GM19351 (cell line): ENCODE measurements at regions not wholly inside any gene's neighbourhood (a gene's known extent, or its start where the extent isn't known, plus 50 kb on each side); places are given as distances from the start of the nearest gene placed in this dataset.
"Not testable (repeated sequence)": the region's sequence is repeated elsewhere in the genome, so short reads cannot be mapped to it uniquely, and the experiment has no call there.

Source experiments
- ATAC-seq: cut with Tn5 transposase; IDR thresholded peaks from one replicate; pipeline ENCODE4 v1.9.1; 2021; ENCODE audit warnings: mild to moderate bottlenecking, moderate library complexity; ENCODE audit not compliant: unreplicated experiment

DNA sequence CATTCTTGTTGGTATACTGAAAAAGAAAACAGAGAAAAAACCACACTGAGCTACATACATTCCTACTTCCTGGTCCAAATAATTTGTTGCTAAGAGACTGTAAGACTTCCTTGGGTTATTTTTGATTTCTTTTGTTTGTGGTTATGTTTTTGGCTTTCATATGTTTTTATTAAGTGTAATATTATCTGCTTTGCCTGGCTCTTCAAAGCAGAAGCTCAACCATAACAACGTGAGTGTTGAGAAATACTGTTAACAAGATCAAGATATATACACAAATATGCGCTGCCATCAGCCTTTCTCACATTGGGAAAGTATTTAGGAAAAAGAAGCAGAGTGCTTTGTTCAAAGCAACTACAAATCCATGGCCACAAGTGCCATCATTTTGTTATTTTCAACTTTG is 556.2 kb upstream of the CBLB start:
- ATAC-seq: no peak

DNA sequence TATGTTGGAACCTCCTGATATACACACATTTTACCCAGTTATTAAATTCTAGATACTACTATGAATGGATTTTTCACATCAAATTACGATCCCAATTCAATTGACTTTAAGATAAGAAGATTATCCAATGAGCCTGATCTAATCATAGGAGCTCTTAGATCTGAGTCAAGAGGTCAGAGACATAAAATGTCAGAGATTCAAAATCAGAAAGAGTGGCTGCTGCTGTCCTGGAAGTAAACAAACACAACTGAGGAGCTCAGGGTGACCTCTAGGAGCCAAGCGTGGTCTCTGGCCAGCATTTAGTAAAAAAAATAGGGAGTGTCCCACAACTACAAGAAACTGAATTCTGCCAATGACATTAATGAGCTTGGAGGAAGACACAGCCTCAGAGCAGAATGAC is 557.1 kb upstream of the CBLB start:
- no peak for ATAC-seq

DNA sequence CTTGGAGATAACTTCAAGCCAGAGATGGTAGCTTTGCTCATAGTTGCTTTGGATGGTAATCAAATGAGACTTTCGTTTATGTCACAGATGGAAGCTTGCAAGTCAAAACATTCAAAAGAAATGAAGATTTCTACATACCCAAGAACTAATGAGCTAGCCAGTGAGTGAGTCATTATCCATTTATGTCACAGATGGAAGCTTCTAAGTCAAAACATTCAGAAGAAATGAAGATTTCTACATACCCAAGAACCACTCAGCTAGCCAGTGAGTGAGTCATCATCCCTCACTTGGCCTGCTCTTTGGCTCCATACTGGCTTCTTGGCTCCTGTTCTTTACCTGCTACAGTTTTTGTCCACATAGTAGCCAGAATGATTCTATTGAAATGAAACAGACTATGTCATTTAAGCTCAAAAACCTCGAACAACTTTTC is 559.8 kb upstream of the CBLB start:
- ATAC-seq: no peak

DNA sequence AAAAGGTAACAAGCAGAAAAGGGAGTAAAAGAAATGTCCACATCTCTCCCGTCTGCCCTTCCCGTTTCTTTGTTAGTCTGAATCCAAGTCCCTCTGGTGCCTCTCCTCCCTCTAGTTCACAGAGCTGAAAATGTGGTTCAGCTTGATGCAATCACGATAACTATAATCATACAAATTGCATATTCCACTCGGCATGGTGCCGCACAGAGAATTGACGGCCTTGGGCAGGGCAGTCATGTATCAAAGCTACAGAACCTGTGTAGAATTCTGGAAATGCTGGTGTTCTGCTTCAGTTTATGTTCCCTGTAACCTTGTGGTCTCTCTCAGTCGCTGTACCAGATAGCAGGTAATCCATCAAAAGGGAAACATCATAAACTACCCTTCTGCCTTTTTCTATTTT is 562.9 kb upstream of the CBLB start:
- ATAC-seq: no peak

DNA sequence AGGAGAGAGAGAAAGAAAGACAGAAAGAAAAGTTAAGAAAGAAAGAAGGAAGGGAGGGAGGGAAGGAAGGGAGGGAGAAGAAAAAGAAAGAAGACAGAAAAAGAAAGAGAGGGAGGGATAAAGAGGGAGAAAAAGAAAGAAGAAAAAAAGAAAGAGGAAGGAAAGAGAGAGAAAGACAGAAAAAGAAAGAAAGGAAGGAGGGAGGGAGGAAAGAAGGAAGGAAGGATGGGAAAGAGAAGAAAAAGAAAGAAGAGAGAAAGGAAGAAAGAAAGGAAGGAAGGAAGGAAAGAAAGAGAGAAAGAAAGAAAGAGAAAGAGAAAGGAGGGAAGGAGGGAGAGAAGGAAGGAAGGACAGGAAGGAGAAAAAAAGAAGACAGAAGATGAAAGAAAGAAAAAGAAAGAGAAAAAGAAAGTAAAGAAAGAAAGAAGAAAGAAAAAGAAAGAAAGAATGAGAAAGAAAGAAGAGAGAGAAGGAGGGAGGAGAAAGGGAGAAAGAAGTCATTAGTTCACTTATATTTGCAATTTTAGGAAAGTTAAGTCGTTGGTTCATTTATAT is 567.2 kb upstream of the CBLB start:
- no peak for ATAC-seq

DNA sequence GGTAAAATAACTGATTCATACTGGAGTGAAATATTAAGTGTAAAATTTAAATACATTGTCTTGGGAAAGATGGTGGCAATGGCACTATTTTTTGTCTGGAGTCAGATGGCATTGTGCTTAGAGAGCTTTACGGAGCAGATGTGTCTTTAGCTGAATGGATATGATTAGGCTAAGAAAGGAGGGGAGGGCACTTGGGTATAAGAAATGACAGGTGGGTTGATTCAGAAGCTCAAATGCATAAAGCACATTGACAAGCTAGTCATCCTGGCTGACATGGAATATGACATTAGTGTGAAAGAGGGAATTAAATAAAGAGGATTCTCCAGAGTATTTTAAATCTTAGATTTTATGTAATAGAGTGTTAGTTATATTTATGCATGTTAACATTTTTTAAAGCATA is 570.1 kb upstream of the CBLB start:
- ATAC-seq: no peak

DNA sequence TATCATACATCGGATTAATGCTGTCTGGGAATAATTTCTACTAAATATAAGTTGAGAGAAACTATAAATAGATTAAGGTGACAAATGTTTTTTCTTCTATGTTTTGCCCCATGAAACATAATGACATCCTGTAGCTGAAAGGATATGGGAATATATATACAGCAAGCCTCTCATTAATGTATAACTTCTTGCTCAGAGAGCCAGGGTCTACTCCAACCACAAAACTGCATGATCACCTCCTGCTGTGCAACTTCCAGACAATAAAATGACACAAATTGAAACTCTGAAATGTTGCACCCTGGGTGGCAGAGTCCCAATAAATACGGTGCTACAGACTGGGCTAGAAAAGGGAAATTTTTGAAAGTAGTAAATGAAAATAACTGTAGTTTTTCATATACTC is 571.9 kb upstream of the CBLB start:
- ATAC-seq: no peak

DNA sequence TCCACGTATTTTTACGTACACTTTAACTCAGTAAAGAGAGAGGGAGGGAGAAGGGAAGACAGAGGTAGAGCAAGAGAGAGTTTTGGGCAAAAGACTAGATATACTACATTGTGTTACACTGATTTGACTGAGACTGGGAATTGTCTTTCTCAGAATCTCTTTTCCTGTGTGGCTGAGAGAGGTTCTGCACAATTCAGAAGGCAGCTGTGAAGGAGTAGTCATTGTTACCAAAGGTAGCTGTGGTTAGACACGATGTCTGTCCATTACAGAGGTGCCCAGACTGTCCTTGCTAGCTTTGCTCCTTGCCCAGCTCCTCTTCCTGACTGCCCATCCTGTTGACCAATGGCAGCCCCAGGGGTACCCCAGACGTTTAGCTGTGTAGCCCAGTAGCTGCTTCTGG is 577.5 kb upstream of the CBLB start:
- ATAC-seq: no peak

DNA sequence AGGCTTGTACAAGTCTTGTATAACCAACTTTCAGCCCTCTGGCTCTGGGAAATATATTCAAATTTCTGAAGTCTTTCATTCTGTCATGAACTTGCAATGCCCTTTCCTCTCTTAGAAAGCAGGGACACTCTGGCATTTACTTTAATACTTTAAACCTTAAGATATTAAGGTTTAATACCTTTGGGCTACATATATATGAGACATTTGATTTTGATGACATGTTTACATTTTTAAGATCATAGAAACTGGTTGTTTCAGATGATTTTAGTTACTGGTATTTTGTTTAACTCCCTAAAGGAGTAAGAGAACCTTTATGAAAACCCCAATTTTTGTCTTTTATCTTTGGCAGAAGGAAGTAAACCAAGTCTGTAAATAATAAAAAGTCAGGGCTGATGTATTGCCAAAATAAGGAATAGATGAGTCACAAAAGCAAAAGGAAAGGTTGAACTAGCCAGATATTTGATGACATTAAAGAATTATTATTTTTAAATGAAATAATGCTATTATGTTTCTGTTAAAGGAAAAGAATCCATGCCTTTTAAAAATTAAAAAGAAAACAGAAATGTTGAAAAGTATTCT is 579.0 kb upstream of the CBLB start:
- ATAC-seq: no peak

DNA sequence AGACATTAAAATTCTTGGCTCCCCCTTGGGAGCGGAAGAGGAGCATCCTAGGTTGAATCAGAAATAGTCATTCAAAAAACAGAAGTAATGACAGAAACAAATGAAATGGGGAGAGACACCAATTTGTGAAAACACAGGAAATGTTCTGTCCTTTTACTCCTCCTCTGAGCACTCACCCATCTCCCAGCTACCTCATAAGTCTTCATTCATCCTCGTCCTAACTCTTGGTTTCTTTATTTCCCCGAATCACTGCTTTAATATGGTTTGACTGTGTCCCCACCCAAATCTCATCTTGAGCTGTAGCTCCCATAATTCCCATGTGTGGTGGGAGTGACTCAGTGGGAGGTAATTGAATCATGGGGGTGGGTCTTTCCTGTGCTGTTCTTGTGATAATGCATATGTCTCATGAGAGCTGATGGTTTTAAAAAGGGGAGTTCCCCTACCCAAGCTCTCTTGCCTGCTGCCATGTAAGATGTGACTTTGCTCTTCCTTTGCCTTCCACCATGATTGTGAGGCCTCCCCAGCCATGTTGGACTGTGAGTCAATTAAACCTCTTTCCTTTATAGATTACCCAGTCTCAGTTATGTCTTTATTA is 579.7 kb upstream of the CBLB start:
- ATAC-seq: not testable (repeated sequence)

DNA sequence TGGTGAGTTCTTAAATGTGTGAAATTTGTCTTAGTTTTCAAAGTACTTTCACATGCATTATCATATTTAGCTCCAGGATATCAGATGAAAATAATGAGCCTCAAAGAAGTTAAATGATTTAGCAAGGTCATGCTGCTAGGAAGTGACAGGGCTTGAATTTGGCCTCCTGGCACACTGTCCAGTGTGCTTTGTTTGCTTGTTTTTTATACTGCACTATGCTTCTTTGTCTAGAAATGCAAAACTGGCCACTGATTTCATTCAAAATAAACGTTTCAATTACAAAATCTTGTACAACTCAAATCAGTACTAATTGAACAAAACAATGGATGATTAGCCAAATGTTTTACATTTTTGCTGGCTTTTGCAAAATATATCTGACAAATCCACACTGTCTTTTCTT is 583.3 kb upstream of the CBLB start:
- ATAC-seq: no peak

DNA sequence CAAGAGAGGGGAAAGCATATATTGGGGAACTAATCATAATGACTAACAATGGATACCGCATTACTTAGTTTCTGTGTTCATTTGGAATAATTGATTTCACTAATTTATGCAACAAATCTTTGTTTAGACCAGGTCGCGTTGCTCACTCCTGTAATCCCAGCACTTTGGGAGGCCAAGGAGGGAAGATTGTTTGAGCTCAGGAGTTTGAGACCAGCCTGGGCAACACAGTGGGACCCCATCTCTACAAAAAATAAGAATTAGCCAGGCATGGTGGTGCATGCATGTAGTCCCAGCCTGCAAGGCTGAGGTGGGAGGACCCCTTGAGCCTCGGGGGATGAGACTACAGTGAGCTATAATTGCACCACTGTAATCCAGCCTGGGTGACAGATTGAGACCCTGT is 585.7 kb upstream of the CBLB start:
- no peak for ATAC-seq

DNA sequence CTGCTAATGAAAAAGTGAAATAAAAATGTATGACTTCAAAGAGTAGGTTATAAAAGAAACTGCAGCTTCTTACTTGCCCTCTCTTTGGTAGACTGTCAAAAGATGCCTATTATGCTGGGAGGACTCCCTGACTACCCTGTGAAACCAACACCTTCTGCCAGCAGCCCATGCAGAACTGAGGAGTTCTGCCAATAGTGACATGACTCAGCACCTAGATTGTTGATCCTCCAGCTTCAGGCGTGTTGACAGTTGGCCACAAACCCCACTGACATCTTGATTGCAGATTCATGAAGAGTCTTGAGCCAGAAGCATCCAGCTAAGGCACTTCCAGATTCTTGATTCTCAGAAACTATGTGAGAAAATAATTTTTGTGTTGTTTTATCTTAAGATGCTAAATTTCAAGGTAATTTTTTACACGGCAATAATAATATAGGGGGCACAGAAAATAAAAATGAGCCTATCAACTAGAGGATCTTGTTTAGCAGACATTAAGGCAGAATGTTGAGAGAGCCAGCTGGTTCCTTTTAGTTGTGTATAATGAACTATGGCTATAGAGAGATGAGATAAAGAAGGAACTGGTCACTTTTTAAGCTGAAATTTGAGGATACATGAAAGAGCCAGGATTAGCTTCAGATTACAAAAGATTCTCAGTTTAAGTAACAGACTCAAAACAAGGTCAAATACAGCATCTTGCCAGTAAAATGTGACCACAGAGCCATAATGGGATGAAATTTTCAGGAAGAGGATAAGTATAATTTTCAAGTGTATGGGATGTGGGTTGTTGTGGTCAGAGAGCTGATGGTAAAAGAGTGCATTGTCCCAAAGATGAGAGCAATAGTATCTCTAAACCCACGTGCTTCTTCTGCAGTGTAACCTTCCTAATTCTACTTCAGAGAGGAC is 588.7 kb upstream of the CBLB start:
- peak; percentile 97 for ATAC-seq

DNA sequence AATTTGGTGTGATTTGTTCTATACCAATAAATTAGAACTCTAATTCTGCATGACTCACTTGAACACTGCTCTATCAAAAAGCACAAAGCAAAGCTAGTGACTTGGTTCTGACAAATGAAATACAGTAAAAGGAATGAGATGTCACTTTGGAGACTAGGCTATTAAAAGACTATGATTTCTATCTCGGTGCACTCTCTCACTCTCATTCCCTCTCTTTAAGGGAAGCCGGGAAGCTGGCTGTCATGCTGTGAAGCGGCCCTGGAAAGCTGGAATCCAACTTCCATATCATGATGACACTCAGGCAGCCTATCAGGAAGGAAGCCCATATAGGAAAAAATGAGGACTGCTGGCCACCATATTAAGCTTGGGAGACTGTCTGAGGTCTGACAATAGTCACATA is 590.1 kb upstream of the CBLB start:
- ATAC-seq: no peak

DNA sequence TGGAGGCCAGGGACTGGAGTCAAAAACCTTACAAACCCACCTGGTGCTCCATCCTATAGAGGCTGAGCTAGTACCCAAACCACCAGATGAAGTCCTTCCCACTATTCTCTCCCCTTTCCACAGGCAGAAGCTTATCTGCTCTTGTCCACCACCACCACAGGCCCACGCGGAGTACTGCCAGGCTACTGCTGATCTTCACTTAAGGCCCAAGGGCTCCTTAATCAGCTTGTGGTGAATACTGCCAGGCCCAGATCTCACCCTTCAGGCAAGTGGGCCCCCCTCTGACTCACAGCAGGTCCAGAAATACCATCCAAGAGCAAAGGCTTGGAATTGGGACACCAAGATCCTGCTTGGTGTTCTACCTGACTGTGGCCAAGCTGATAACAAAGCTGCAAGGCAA is 598.1 kb upstream of the CBLB start:
- ATAC-seq: no peak

DNA sequence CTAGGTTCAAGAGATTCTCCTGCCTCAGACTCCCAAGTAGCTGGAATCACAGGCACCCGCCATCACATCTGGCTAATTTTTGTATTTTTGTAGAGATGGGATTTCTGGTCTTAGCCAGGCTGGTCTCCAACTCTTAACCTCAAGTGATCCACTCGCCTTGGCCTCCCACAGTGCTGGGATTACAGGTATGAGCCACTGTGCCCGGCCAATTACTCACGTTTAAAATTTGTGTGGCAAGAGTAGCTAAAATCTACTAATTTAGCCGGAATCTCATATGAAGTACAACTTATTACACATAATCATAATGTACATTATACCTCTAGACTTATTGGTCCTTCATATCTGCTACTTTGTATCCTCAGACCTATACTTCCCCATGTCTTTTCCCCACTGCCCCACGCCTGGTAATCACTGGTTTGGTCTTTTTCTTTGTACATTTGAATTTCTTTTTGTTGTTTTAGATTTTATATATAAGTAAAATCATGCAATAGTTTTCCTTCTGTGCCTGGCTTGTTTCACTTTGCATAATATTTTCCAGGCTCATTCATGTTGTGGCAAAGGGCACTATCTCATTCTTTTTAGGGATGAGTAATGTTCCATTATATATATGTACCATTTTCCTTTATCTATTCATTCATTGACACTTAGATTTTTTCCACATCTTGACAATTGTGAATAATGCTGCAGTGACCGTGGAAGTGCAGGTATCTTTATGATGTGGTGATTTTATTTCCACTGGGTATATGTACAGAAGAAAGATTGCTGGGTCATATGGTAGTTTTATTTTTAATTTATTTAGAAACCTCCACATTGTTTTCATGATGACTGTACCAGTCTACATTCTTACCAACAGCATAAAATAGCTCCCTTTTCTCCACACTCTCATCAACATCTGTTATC is 605.0 kb upstream of the CBLB start:
- ATAC-seq: no peak

DNA sequence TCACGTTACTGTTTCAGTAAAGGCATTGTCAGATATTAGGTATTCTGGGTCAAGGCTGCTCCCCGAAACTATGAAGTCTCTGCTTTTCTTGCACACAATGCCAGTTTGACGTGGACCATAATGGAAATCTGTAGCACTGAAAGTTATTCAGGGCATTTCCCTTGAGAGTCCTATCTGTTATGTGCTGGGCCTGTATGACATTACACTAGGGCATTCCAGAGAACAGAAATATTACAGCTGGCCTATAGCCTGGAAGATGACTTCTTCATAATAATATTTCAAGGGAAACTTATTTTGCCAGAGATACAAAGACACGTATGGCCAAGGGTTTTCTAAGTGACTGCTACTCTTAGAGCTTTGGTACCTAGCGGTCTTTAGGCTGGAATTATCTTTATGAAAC is 613.6 kb upstream of the CBLB start:
- ATAC-seq: no peak

DNA sequence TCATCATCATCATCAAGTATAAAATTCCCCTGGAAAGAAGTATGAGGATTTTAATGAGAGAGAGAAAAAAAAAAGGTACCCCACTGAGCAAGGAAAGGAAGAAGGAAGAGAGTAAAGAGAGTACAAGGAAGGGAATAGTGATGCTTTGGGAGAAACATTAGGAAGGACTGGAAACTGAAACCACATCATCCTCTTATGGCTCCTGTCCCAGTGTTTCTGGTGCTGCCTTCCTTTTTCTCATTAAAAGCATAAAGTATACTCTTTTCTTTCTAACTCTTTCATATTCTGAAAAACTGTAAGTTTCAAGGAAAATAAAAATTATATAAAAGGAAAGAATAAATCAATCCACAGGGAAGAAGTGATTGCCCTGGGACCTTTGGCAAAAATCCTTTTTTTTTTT is 616.4 kb upstream of the CBLB start:
- ATAC-seq: no peak

DNA sequence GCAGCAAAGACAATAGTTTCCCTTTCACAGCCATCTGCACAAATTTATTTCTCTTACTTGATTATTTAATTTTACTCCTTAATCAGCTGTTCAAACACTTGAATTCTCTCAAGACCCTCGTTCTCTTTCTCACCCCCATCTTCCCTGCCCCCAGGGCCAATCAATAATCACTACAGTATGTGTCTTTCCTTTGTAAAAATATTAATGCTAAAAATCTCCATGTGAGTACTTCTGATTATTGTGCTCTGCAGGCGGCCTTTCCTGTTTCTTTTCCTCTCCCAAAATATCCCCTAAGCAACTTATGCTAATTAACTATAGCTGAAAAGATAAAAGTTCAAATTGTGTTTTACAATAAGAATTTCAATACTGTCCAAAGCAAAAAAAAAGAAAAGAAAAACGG is 617.0 kb upstream of the CBLB start:
- ATAC-seq: no peak

DNA sequence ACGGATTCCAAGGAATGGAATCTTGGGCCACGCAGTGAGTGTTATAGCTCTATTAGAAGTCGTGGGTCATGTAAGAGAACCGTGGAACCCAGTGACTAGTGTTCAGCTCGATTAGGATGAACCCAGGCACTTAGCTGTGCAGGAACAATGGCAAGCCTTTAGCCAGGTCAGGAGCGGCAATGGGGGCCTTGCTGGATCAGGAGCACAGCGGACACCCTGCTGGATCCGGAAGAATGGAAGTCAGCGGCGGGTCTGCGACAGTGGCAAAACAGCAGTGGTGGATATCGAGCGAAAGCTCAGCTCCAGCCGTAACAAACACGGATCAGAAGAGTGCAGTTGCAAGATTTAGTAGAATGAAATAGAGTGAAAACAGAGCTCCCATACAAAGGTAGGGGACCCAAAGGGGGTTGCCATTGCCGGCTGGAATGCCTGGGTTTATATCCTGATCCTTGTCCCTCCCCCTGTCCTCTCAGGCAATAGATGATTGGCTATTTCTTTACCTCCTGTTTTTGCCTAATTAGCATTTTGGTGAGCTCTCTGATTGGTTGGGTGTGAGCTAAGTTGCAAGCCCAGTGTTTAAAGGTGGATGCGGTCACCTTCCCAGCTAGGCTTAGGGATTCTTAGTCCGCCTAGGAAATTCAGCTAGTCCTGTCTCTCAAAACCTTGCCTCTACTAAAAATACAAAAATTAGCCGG is 618.3 kb upstream of the CBLB start:
- ATAC-seq: not testable (repeated sequence)
